HEK293 (cell line): ENCODE measurements at regions not wholly inside any gene's neighbourhood (a gene's known extent, or its start where the extent isn't known, plus 50 kb on each side); places are given as distances from the start of the nearest gene placed in this dataset.

ENCODE experiments used
- CTCF ChIA-PET: fragments of 350-600 bp; formaldehyde crosslinking; extraction: SDS; loops from one replicate; lab custom pipeline; 2021; ENCODE audit warnings: antibody characterized with exemption; lab: Yijun Ruan, JAX
- POLR2A ChIA-PET: fragments of 300-600 bp; formaldehyde crosslinking; extraction: SDS; loops from one replicate; lab custom pipeline; 2020; ENCODE audit warnings: antibody characterized with exemption, inconsistent platforms; lab: Yijun Ruan, JAX
- H3K27ac ChIP-seq: fragments of 200-500 bp; sonication (Bioruptor generic); 2 replicates; pipeline ENCODE4 v1.5.1; 2014; ENCODE audit warnings: low read depth, low read length, control low read depth, inconsistent platforms; ENCODE audit errors: extremely low read depth
- H3K36me3 ChIP-seq, 2 experiments: fragments of 200-500 bp in 1 of 2; sonication (Bioruptor generic) in 1 of 2; 1 replicate in 1 of 2; 2 replicates in 1 of 2; pipeline ENCODE4 v1.5.1; 2014 to 2017; ENCODE audit warnings: inconsistent platforms in 2 of 2, low read length in 2 of 2; ENCODE audit not compliant: control insufficient read depth in 2 of 2, insufficient read depth in 1 of 2
- H3K4me1 ChIP-seq: fragments of 200-500 bp; sonication (Bioruptor generic); 2 replicates; pipeline ENCODE4 v1.5.1; 2014; ENCODE audit warnings: mild to moderate bottlenecking, low read length, inconsistent platforms; ENCODE audit not compliant: control insufficient read depth, insufficient read depth
- H3K4me3 ChIP-seq: 2 replicates; pipeline ENCODE4 v1.5.1; 2011; ENCODE audit warnings: low read depth, mild to moderate bottlenecking, control low read depth, low read length, moderate library complexity
- H3K9me3 ChIP-seq: fragments of 200-500 bp; sonication (Bioruptor generic); 2 replicates; pipeline ENCODE4 v1.5.1; 2014; ENCODE audit warnings: low read depth, low read length, inconsistent platforms; ENCODE audit not compliant: control insufficient read depth, insufficient read depth
- YY2 ChIP-seq: fragments of 450-650 bp; formaldehyde crosslinking; IDR thresholded peaks from 2 replicates; pipeline ENCODE4 v1.5.1; 2016; ENCODE audit warnings: missing biosample characterization, missing genetic modification characterization
- ZNF169 ChIP-seq: fragments of 450-650 bp; formaldehyde crosslinking; IDR thresholded peaks from 2 replicates; pipeline ENCODE4 v1.5.1; 2016; ENCODE audit warnings: missing biosample characterization, missing genetic modification characterization
- ZNF19 ChIP-seq: fragments of 450-650 bp; formaldehyde crosslinking; IDR thresholded peaks from 2 replicates; pipeline ENCODE4; 2016; ENCODE audit warnings: missing biosample characterization, missing genetic modification characterization, low read depth
- ZNF202 ChIP-seq: fragments of 450-650 bp; formaldehyde crosslinking; IDR thresholded peaks from 2 replicates; pipeline ENCODE4 v1.5.1; 2016; ENCODE audit warnings: missing biosample characterization, missing genetic modification characterization, borderline replicate concordance
- ZNF274 ChIP-seq, 2 experiments: fragments of 200-500 bp in 1 of 2; fragments of 450-650 bp in 1 of 2; sonication (Bioruptor generic) in 1 of 2; formaldehyde crosslinking in 1 of 2; IDR thresholded peaks; 2 replicates each; pipeline versions ENCODE4 v1.5.1 to v1.6.1; 2014 to 2016; ENCODE audit warnings: borderline replicate concordance in 1 of 2, inconsistent platforms in 1 of 2, low read length in 1 of 2, missing biosample characterization in 1 of 2, missing genetic modification characterization in 1 of 2
- ZNF311 ChIP-seq: fragments of 450-650 bp; formaldehyde crosslinking; IDR thresholded peaks from 2 replicates; pipeline ENCODE4 v1.5.1; 2017; ENCODE audit warnings: missing biosample characterization, missing genetic modification characterization, borderline replicate concordance
- ZNF394 ChIP-seq: fragments of 450-650 bp; formaldehyde crosslinking; IDR thresholded peaks from 2 replicates; pipeline ENCODE4 v1.5.1; 2016; ENCODE audit warnings: missing biosample characterization, missing genetic modification characterization, mild to moderate bottlenecking, moderate library complexity, borderline replicate concordance
- ZNF558 ChIP-seq: fragments of 450-650 bp; formaldehyde crosslinking; IDR thresholded peaks from 2 replicates; pipeline ENCODE4 v1.5.1; 2016; ENCODE audit warnings: missing biosample characterization, missing genetic modification characterization
- ZNF571 ChIP-seq: fragments of 450-650 bp; formaldehyde crosslinking; IDR thresholded peaks from 2 replicates; pipeline ENCODE4 v1.5.0; 2017; ENCODE audit warnings: missing biosample characterization, missing genetic modification characterization
- ZNF621 ChIP-seq: fragments of 450-650 bp; formaldehyde crosslinking; IDR thresholded peaks from 2 replicates; pipeline ENCODE4 v1.5.1; 2017; ENCODE audit warnings: missing biosample characterization, missing genetic modification characterization
- ZNF626 ChIP-seq: fragments of 450-650 bp; sonication (Bioruptor Pico); formaldehyde crosslinking; IDR thresholded peaks from 2 replicates; pipeline ENCODE4 v1.5.1; 2018; ENCODE audit warnings: missing biosample characterization, missing genetic modification characterization, inconsistent platforms
- ZNF664 ChIP-seq: fragments of 450-650 bp; formaldehyde crosslinking; IDR thresholded peaks from 2 replicates; pipeline ENCODE4 v1.5.1; 2016; ENCODE audit warnings: missing biosample characterization, missing genetic modification characterization
- ZNF837 ChIP-seq: fragments of 450-650 bp; formaldehyde crosslinking; IDR thresholded peaks from 2 replicates; pipeline ENCODE4 v1.5.1; 2016; ENCODE audit warnings: missing biosample characterization, missing genetic modification characterization
- TF ChIP-seq, protein P1 (sequence below): fragments of 450-650 bp; formaldehyde crosslinking; IDR thresholded peaks from 2 replicates; pipeline ENCODE4 v1.5.1; 2016; ENCODE audit warnings: missing biosample characterization, missing genetic modification characterization
- TF ChIP-seq, protein P2 (sequence below): IDR thresholded peaks from 2 replicates; pipeline ENCODE4 v1.6.1; 2011; ENCODE audit warnings: mild to moderate bottlenecking, low read depth, low read length, borderline replicate concordance
- TF ChIP-seq, protein P3 (sequence below): fragments of 450-650 bp; formaldehyde crosslinking; IDR thresholded peaks from 2 replicates; pipeline ENCODE4; 2016; ENCODE audit warnings: missing biosample characterization, missing genetic modification characterization
- TF ChIP-seq, protein P4 (sequence below): fragments of 450-650 bp; formaldehyde crosslinking; IDR thresholded peaks from 2 replicates; pipeline ENCODE4 v1.5.1; 2016; ENCODE audit warnings: missing biosample characterization, missing genetic modification characterization
- TF ChIP-seq, protein P5 (sequence below): fragments of 450-650 bp; formaldehyde crosslinking; IDR thresholded peaks from 2 replicates; pipeline ENCODE4 v1.5.1; 2016; ENCODE audit warnings: missing biosample characterization, missing genetic modification characterization
- TF ChIP-seq, protein P6 (sequence below): fragments of 450-650 bp; formaldehyde crosslinking; IDR thresholded peaks from 2 replicates; pipeline ENCODE4 v1.5.1; 2016; ENCODE audit warnings: missing biosample characterization, missing genetic modification characterization
- TF ChIP-seq, protein P7 (sequence below): fragments of 450-650 bp; formaldehyde crosslinking; IDR thresholded peaks from 2 replicates; pipeline ENCODE4 v1.5.1; 2016; ENCODE audit warnings: missing biosample characterization, missing genetic modification characterization
- TF ChIP-seq, protein P8 (sequence below): fragments of 450-650 bp; formaldehyde crosslinking; IDR thresholded peaks from 2 replicates; pipeline ENCODE4 v1.5.1; 2017; ENCODE audit warnings: missing biosample characterization, missing genetic modification characterization
- TF ChIP-seq, protein P9 (sequence below): fragments of 450-650 bp; formaldehyde crosslinking; IDR thresholded peaks from 2 replicates; pipeline ENCODE4 v1.5.1; 2016; ENCODE audit warnings: missing biosample characterization, missing genetic modification characterization

DNA sequence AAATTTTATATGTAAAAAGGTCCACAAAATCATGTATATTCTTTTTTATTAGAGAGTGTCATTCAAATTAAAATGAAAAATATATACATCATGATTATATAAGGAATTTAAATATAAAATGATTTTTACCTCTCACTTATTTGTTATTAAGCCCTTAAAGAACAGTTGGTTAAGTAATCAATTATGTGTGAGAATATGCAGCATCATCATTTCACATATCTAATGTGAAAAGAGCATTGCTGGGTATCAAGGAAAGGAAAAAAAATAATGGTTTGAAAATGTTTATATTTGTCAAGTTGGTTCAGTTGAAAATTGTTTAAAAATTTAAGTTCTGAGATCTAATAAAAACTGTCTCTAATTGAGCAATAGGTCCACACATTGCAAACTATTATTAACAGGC, 363.6 kb upstream of the GRM3 start (continued):
- TF ChIP-seq, protein P1, sequence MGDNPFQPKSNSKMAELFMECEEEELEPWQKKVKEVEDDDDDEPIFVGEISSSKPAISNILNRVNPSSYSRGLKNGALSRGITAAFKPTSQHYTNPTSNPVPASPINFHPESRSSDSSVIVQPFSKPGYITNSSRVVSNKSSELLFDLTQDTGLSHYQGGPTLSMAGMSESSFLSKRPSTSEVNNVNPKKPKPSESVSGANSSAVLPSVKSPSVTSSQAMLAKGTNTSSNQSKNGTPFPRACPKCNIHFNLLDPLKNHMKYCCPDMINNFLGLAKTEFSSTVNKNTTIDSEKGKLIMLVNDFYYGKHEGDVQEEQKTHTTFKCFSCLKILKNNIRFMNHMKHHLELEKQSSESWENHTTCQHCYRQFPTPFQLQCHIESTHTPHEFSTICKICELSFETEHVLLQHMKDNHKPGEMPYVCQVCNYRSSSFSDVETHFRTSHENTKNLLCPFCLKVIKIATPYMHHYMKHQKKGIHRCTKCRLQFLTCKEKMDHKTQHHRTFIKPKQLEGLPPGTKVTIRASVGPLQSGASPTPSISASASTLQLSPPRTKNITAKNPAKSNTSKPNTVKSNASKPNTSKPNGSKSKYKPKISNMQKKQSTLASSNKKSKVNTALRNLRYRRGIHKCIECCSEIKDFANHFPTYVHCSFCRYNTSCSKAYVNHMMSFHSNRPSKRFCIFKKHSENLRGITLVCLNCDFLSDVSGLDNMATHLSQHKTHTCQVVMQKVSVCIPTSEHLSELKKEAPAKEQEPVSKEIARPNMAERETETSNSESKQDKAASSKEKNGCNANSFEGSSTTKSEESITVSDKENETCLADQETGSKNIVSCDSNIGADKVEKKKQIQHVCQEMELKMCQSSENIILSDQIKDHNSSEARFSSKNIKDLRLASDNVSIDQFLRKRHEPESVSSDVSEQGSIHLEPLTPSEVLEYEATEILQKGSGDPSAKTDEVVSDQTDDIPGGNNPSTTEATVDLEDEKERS (tag by site-specific recombination), result no peak
- TF ChIP-seq ZNF558 (no peak), ZNF311 (tag by site-specific recombination) (no peak), ZNF394 (tag by site-specific recombination) (no peak), ZNF274 (IDR thresholded peaks at IDR 0.05; ENCODE audit: low read length) (no peak), ZNF274 (tag by site-specific recombination; IDR thresholded peaks at IDR 0.05; ENCODE audit: borderline replicate concordance) (no peak), ZNF621 (tag by site-specific recombination) (no peak), YY2 (tag by site-specific recombination) (no peak)
- TF ChIP-seq, protein P2, sequence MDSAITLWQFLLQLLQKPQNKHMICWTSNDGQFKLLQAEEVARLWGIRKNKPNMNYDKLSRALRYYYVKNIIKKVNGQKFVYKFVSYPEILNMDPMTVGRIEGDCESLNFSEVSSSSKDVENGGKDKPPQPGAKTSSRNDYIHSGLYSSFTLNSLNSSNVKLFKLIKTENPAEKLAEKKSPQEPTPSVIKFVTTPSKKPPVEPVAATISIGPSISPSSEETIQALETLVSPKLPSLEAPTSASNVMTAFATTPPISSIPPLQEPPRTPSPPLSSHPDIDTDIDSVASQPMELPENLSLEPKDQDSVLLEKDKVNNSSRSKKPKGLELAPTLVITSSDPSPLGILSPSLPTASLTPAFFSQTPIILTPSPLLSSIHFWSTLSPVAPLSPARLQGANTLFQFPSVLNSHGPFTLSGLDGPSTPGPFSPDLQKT, result no peak
- TF ChIP-seq, protein P3, sequence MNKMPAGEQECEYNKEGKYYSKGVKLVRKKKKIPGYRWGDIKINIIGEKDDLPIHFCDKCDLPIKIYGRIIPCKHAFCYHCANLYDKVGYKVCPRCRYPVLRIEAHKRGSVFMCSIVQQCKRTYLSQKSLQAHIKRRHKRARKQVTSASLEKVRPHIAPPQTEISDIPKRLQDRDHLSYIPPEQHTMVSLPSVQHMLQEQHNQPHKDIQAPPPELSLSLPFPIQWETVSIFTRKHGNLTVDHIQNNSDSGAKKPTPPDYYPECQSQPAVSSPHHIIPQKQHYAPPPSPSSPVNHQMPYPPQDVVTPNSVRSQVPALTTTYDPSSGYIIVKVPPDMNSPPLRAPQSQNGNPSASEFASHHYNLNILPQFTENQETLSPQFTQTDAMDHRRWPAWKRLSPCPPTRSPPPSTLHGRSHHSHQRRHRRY, result no peak

DNA sequence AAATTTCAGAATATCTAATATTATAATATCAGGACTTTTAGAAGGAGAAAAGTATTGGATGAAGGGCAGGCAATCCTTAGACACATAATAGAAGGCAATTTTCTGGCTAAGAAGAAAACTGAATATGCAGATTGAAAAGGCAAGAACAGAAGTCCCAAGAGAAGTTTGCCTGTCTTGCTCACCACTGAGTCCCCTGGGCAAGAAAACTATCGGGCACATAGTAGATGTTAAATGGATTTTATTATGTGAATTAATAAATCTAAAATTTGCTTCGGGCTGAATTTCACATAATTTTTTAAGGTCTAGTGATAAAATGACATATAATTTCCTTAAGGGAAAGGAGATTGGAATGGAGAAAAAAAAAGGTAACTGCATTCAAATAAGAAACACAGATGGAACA, 380.9 kb upstream of the GRM3 start:
- TF ChIP-seq ZNF626 (tag by site-specific recombination) (no peak), ZNF169 (tag by site-specific recombination) (no peak), ZNF837 (tag by site-specific recombination) (no peak), ZNF19 (tag by site-specific recombination) (no peak), ZNF571 (tag by site-specific recombination) (no peak), ZNF664 (tag by site-specific recombination) (no peak), ZNF202 (tag by site-specific recombination) (no peak)
- TF ChIP-seq, protein P4, sequence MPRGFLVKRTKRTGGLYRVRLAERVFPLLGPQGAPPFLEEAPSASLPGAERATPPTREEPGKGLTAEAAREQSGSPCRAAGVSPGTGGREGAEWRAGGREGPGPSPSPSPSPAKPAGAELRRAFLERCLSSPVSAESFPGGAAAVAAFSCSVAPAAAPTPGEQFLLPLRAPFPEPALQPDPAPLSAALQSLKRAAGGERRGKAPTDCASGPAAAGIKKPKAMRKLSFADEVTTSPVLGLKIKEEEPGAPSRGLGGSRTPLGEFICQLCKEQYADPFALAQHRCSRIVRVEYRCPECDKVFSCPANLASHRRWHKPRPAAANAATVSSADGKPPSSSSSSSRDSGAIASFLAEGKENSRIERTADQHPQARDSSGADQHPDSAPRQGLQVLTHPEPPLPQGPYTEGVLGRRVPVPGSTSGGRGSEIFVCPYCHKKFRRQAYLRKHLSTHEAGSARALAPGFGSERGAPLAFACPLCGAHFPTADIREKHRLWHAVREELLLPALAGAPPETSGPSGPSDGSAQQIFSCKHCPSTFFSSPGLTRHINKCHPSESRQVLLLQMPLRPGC (tag by site-specific recombination), result no peak
- TF ChIP-seq, protein P5, sequence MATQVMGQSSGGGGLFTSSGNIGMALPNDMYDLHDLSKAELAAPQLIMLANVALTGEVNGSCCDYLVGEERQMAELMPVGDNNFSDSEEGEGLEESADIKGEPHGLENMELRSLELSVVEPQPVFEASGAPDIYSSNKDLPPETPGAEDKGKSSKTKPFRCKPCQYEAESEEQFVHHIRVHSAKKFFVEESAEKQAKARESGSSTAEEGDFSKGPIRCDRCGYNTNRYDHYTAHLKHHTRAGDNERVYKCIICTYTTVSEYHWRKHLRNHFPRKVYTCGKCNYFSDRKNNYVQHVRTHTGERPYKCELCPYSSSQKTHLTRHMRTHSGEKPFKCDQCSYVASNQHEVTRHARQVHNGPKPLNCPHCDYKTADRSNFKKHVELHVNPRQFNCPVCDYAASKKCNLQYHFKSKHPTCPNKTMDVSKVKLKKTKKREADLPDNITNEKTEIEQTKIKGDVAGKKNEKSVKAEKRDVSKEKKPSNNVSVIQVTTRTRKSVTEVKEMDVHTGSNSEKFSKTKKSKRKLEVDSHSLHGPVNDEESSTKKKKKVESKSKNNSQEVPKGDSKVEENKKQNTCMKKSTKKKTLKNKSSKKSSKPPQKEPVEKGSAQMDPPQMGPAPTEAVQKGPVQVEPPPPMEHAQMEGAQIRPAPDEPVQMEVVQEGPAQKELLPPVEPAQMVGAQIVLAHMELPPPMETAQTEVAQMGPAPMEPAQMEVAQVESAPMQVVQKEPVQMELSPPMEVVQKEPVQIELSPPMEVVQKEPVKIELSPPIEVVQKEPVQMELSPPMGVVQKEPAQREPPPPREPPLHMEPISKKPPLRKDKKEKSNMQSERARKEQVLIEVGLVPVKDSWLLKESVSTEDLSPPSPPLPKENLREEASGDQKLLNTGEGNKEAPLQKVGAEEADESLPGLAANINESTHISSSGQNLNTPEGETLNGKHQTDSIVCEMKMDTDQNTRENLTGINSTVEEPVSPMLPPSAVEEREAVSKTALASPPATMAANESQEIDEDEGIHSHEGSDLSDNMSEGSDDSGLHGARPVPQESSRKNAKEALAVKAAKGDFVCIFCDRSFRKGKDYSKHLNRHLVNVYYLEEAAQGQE (tag by site-specific recombination), result no peak
- TF ChIP-seq, protein P6, sequence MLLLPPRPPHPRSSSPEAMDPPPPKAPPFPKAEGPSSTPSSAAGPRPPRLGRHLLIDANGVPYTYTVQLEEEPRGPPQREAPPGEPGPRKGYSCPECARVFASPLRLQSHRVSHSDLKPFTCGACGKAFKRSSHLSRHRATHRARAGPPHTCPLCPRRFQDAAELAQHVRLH (tag by site-specific recombination), result no peak
- TF ChIP-seq, protein P7, sequence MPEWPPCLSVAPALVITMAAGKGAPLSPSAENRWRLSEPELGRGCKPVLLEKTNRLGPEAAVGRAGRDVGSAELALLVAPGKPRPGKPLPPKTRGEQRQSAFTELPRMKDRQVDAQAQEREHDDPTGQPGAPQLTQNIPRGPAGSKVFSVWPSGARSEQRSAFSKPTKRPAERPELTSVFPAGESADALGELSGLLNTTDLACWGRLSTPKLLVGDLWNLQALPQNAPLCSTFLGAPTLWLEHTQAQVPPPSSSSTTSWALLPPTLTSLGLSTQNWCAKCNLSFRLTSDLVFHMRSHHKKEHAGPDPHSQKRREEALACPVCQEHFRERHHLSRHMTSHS (tag by site-specific recombination), result no peak
- TF ChIP-seq, protein P8, sequence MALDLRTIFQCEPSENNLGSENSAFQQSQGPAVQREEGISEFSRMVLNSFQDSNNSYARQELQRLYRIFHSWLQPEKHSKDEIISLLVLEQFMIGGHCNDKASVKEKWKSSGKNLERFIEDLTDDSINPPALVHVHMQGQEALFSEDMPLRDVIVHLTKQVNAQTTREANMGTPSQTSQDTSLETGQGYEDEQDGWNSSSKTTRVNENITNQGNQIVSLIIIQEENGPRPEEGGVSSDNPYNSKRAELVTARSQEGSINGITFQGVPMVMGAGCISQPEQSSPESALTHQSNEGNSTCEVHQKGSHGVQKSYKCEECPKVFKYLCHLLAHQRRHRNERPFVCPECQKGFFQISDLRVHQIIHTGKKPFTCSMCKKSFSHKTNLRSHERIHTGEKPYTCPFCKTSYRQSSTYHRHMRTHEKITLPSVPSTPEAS (tag by site-specific recombination), result no peak
- TF ChIP-seq, protein P9, sequence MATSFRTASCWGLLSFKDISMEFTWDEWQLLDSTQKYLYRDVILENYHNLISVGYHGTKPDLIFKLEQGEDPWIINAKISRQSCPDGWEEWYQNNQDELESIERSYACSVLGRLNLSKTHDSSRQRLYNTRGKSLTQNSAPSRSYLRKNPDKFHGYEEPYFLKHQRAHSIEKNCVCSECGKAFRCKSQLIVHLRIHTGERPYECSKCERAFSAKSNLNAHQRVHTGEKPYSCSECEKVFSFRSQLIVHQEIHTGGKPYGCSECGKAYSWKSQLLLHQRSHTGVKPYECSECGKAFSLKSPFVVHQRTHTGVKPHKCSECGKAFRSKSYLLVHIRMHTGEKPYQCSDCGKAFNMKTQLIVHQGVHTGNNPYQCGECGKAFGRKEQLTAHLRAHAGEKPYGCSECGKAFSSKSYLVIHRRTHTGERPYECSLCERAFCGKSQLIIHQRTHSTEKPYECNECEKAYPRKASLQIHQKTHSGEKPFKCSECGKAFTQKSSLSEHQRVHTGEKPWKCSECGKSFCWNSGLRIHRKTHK (tag by site-specific recombination), result no peak
- POLR2A ChIA-PET, result no interaction called here
- H3K27ac ChIP-seq, result no peak overlapping the region
- H3K4me3 ChIP-seq, result no peak overlapping the region
- CTCF ChIA-PET, result no interaction called here
- no peaks in the 10 kb centered on the region for H3K9me3 ChIP-seq
- H3K36me3 ChIP-seq, result no peaks in the 10 kb centered on the region
- no peaks in the 10 kb centered on the region for H3K4me1 ChIP-seq
